CD14-positive monocyte (primary cell): ENCODE measurements at regions not wholly inside any gene's neighbourhood (a gene's known extent, or its start where the extent isn't known, plus 50 kb on each side); places are given as distances from the start of the nearest gene placed in this dataset.

Source experiments
- DNase-seq, 3 donors: peaks; one replicate each; pipeline ENCODE4 v3.0.0-alpha.2; 2011 to 2022
- H2AFZ ChIP-seq: 2 replicates; pipeline ENCODE4 v1.6.0; 2012; ENCODE audit warnings: mild to moderate bottlenecking, low read depth, low read length, inconsistent platforms; ENCODE audit not compliant: insufficient read depth, poor library complexity, severe bottlenecking
- H3K27ac ChIP-seq, 2 donors: 1 replicate in 1 of 2; 2 replicates in 1 of 2; pipeline ENCODE4 v1.5.1; 2012 to 2013; ENCODE audit warnings: low read length in 2 of 2, control low read depth in 1 of 2, inconsistent platforms in 1 of 2, low read depth in 1 of 2, mild to moderate bottlenecking in 1 of 2
- H3K27me3 ChIP-seq, 2 donors: one replicate each; pipeline versions ENCODE4 v1.6.0 to v1.6.1; 2011 to 2013; ENCODE audit warnings: low read length in 2 of 2; ENCODE audit not compliant: control insufficient read depth in 2 of 2, insufficient read depth in 2 of 2
- H3K36me3 ChIP-seq, 2 donors: replicated peaks in 1 of 2; 1 replicate in 1 of 2; 2 replicates in 1 of 2; pipeline versions ENCODE4 v1.5.1 to v1.6.1; 2012 to 2013; ENCODE audit warnings: low read length in 2 of 2, control low read depth in 1 of 2, inconsistent platforms in 1 of 2, mild to moderate bottlenecking in 1 of 2; ENCODE audit not compliant: insufficient read depth in 2 of 2, control insufficient read depth in 1 of 2
- H3K4me1 ChIP-seq, 2 donors: 1 replicate in 1 of 2; 2 replicates in 1 of 2; pipeline versions ENCODE4 v1.5.1 to v1.6.1; 2012 to 2013; ENCODE audit warnings: low read length in 2 of 2, control low read depth in 1 of 2, inconsistent platforms in 1 of 2, mild to moderate bottlenecking in 1 of 2, moderate library complexity in 1 of 2; ENCODE audit not compliant: insufficient read depth in 2 of 2, control insufficient read depth in 1 of 2
- H3K4me2 ChIP-seq: replicated peaks from 2 replicates; pipeline ENCODE3; 2012; ENCODE audit warnings: low read length, moderate library complexity, mild to moderate bottlenecking; ENCODE audit not compliant: poor library complexity, severe bottlenecking; ENCODE audit errors: extremely low read depth
- H3K4me3 ChIP-seq, 3 experiments: fragments of 200-600 bp in 1 of 3; sonication (generic) in 1 of 3; replicated peaks in 1 of 3; 1 replicate in 2 of 3; 2 replicates in 1 of 3; pipeline ENCODE4 v1.5.1; 2011 to 2013; ENCODE audit warnings: low read length in 3 of 3, mild to moderate bottlenecking in 3 of 3, control low read depth in 2 of 3, low read depth in 2 of 3, inconsistent platforms in 1 of 3, moderate library complexity in 1 of 3
- H3K79me2 ChIP-seq: 2 replicates; pipeline ENCODE4 v1.6.0; 2012; ENCODE audit warnings: mild to moderate bottlenecking, control low read depth, inconsistent platforms, low read length, moderate library complexity; ENCODE audit not compliant: insufficient read depth
- H3K9ac ChIP-seq: 2 replicates; pipeline ENCODE4 v1.6.0; 2017; ENCODE audit warnings: low read length, mild to moderate bottlenecking; ENCODE audit not compliant: insufficient read depth, poor library complexity, severe bottlenecking
- H3K9me3 ChIP-seq, 2 donors: replicated peaks in 1 of 2; 1 replicate in 1 of 2; 2 replicates in 1 of 2; pipeline versions ENCODE4 v1.5.1 to v1.6.1; 2012 to 2013; ENCODE audit warnings: low read length in 2 of 2, control low read depth in 1 of 2; ENCODE audit not compliant: control insufficient read depth in 1 of 2, insufficient read depth in 1 of 2
- H4K20me1 ChIP-seq: 2 replicates; pipeline ENCODE4 v1.6.0; 2012; ENCODE audit warnings: mild to moderate bottlenecking, low read length, control low read depth, moderate library complexity; ENCODE audit not compliant: insufficient read depth
- H3K27ac Mint-ChIP-seq, 7 donors: one replicate each; pipeline ENCODE4 v1.8.0; 2020; ENCODE audit warnings: mild to moderate bottlenecking in 7 of 7, mixed read lengths in 7 of 7, moderate library complexity in 6 of 7, inconsistent platforms in 2 of 7
- H3K27me3 Mint-ChIP-seq, 3 donors: one replicate each; pipeline ENCODE4 v1.8.0; 2021 to 2022; ENCODE audit warnings: low read depth in 3 of 3, mild to moderate bottlenecking in 3 of 3, mixed read lengths in 3 of 3, moderate library complexity in 3 of 3, inconsistent platforms in 1 of 3
- H3K36me3 Mint-ChIP-seq, 2 donors: one replicate each; pipeline ENCODE4 v1.8.0; 2020; ENCODE audit warnings: mixed read lengths in 2 of 2, inconsistent platforms in 1 of 2, mild to moderate bottlenecking in 1 of 2
- H3K4me1 Mint-ChIP-seq: one replicate; pipeline ENCODE4 v1.8.0; 2020; ENCODE audit warnings: mild to moderate bottlenecking, mixed read lengths
- H3K4me3 Mint-ChIP-seq, 2 donors: one replicate each; pipeline ENCODE4 v1.8.0; 2020; ENCODE audit warnings: mild to moderate bottlenecking in 2 of 2, mixed read lengths in 2 of 2, moderate library complexity in 1 of 2
- H3K9me3 Mint-ChIP-seq, 7 donors: one replicate each; pipeline ENCODE4 v1.8.0; 2020 to 2022; ENCODE audit warnings: mixed read lengths in 7 of 7, mild to moderate bottlenecking in 6 of 7, moderate library complexity in 6 of 7, inconsistent platforms in 2 of 7
- WGBS: methylation state at CpG from one replicate; pipeline ENCODE4 v1.1.5; 2013; ENCODE audit warnings: missing lambda C conversion rate; ENCODE audit not compliant: insufficient coverage; 5-methylcytosine and 5-hydroxymethylcytosine counted together
- intact Hi-C, 2 donors: fragments of 100-400 bp; cut with micrococcal nuclease; formaldehyde crosslinking; loops; one replicate each; pipeline versions ENCODE4 v1.15.0 to v1.15.1; 2023
- TF ChIP-seq, protein P1 (sequence below): fragments of 200-600 bp; IDR thresholded peaks from one replicate; pipeline ENCODE4 v1.8.0; 2022; ENCODE audit warnings: antibody characterized with exemption, mild to moderate bottlenecking

DNA sequence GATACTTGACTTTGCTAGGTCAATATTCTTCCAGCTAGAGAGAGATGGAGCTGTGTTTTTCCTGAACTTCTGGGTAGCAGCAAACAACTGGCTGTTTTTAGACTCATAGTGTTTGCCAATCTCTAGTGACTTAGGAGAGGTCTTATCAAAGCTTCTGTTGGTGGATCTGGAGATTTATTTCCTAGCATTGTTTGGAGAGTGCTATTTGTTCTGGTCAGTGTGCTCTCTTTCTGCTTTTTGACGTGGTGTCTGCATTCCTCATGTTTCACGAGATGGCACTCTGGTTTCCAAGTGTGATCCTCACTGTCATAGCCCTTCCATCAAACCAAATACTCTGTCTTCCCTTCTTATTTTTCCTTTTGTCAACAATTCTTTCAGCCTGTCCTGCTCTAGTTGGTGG, 88.6 kb upstream of the DAZL start:
- Mint-ChIP-seq H3K9me3 (peaks cover 0 to 5% (median 0%) of the 10 kb centered on the region in 7 donors), H3K36me3 (peaks cover 0 to 2% of the 10 kb centered on the region in 2 donors), H3K27ac (no peak overlapping the region), H3K4me1 (peaks cover 35% of the 10 kb centered on the region), H3K4me3 (no peak overlapping the region), H3K27me3 (peaks cover 0 to 2% (median 0%) of the 10 kb centered on the region in 3 donors)
- no peaks in the 10 kb centered on the region for H3K79me2 ChIP-seq
- TF ChIP-seq, protein P1, sequence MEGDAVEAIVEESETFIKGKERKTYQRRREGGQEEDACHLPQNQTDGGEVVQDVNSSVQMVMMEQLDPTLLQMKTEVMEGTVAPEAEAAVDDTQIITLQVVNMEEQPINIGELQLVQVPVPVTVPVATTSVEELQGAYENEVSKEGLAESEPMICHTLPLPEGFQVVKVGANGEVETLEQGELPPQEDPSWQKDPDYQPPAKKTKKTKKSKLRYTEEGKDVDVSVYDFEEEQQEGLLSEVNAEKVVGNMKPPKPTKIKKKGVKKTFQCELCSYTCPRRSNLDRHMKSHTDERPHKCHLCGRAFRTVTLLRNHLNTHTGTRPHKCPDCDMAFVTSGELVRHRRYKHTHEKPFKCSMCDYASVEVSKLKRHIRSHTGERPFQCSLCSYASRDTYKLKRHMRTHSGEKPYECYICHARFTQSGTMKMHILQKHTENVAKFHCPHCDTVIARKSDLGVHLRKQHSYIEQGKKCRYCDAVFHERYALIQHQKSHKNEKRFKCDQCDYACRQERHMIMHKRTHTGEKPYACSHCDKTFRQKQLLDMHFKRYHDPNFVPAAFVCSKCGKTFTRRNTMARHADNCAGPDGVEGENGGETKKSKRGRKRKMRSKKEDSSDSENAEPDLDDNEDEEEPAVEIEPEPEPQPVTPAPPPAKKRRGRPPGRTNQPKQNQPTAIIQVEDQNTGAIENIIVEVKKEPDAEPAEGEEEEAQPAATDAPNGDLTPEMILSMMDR: no peak
- no peaks in the 10 kb centered on the region for H3K36me3 ChIP-seq
- intact Hi-C loops: no loop called here
- H3K27me3 ChIP-seq: no peaks in the 10 kb centered on the region
- no peaks in the 10 kb centered on the region for H4K20me1 ChIP-seq
- H3K9ac ChIP-seq: no peak overlapping the region
- no peak for DNase-seq
- H3K4me2 ChIP-seq: no peak overlapping the region
- no peak overlapping the region for H2AFZ ChIP-seq
- no peaks in the 10 kb centered on the region for H3K9me3 ChIP-seq
- peaks cover 33 to 35% of the 10 kb centered on the region in 2 donors for H3K4me1 ChIP-seq
- no peak overlapping the region for H3K27ac ChIP-seq
- no peak overlapping the region for H3K4me3 ChIP-seq
- WGBS: 82% methylated on average over 2 of the region's 2 CpGs

DNA sequence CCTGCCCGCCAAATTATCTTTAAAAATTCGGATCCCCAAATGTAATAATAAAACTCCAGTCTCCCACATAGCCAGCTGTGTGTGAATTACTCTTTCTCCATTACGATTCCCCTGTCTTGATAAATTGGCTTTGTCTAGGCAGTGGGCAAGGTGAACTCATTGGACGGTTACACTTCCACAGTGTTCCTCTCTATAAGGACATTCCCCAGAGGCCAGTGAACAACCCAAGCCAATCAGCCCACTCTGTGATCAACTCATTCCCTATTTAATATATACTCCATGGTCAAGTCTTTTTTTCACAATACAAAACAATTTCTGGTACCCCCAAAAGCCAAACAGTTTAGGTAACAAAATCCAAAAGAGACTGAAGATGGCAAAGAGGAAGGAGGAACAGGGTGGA, 90.5 kb upstream of the DAZL start:
- no peak overlapping the region for H3K4me3 ChIP-seq
- H3K9me3 ChIP-seq: no peaks in the 10 kb centered on the region
- H4K20me1 ChIP-seq: no peaks in the 10 kb centered on the region
- no peak overlapping the region for H3K9ac ChIP-seq
- DNase-seq: no peak
- intact Hi-C loops: no loop called here
- no peaks in the 10 kb centered on the region for H3K79me2 ChIP-seq
- peaks cover 33 to 36% of the 10 kb centered on the region in 2 donors for H3K4me1 ChIP-seq
- H3K27me3 Mint-ChIP-seq: peaks cover 0 to 1% (median 0%) of the 10 kb centered on the region in 3 donors
- H3K9me3 Mint-ChIP-seq: peaks cover 0 to 3% (median 0%) of the 10 kb centered on the region in 7 donors
- TF ChIP-seq, protein P1: no peak
- peaks cover 40% of the 10 kb centered on the region for H3K4me1 Mint-ChIP-seq
- H3K4me3 Mint-ChIP-seq: peak overlapping the region in 1 of 2 donors; percentile 3
- no peaks in the 10 kb centered on the region for H3K36me3 ChIP-seq
- H3K27me3 ChIP-seq: no peaks in the 10 kb centered on the region
- no peak overlapping the region for H3K27ac ChIP-seq
- H3K27ac Mint-ChIP-seq: peak overlapping the region in 4 of 7 donors; percentile 47 to 72 (median 58)
- H3K4me2 ChIP-seq: no peak overlapping the region
- WGBS: no CpG with 5 or more reads among the region's 4 CpGs
- H3K36me3 Mint-ChIP-seq: peaks cover 0 to 2% of the 10 kb centered on the region in 2 donors
- H2AFZ ChIP-seq: no peak overlapping the region
